ENCODE measurements at regions not wholly inside any gene's neighbourhood (a gene's known extent, or its start where the extent isn't known, plus 50 kb on each side); places are given as distances from the start of the nearest gene placed in this dataset.
"Not testable (repeated sequence)": the region's sequence is repeated elsewhere in the genome, so short reads cannot be mapped to it uniquely, and the experiment has no call there.

- TF ChIP-seq, protein P1, sequence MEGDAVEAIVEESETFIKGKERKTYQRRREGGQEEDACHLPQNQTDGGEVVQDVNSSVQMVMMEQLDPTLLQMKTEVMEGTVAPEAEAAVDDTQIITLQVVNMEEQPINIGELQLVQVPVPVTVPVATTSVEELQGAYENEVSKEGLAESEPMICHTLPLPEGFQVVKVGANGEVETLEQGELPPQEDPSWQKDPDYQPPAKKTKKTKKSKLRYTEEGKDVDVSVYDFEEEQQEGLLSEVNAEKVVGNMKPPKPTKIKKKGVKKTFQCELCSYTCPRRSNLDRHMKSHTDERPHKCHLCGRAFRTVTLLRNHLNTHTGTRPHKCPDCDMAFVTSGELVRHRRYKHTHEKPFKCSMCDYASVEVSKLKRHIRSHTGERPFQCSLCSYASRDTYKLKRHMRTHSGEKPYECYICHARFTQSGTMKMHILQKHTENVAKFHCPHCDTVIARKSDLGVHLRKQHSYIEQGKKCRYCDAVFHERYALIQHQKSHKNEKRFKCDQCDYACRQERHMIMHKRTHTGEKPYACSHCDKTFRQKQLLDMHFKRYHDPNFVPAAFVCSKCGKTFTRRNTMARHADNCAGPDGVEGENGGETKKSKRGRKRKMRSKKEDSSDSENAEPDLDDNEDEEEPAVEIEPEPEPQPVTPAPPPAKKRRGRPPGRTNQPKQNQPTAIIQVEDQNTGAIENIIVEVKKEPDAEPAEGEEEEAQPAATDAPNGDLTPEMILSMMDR (IDR thresholded peaks at IDR 0.05): not testable (repeated sequence)
- TF ChIP-seq POLR2A (IDR thresholded peaks at IDR 0.05): not testable (repeated sequence)
These were observed 77.8 kb upstream of the LPCAT1 start for GRCh38 chr5:1601565-1601964.

All from heart left ventricle (tissue), 13 donors.